ENCODE measurements at regions not wholly inside any gene's neighbourhood (a gene's known extent, or its start where the extent isn't known, plus 50 kb on each side); places are given as distances from the start of the nearest gene placed in this dataset.

DNA sequence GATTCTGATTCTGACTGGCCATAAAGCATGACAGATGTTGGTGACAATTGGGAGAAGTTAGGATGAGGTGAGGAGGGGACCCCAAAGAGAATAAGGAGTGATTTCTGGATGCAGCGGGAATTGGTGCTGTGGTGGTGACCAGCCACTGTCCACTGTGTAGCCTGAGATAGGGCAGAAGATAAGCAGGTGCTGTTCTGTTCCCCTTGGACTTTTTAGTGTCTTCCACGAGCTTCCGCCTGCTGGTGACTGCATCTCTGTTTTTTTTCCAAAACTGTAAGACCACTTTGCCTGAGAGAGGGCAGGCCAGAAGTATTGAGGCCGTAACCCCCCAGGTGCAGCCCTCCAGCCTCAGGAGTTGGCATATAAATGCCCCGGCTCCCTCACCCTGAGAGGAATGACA is 161.2 kb upstream of the MYL2 start:
- Mint-ChIP-seq H3K27ac (no peak overlapping the region), H3K9me3 (ENCODE audit: insufficient read depth) (no peaks in the 10 kb centered on the region), H3K4me3 (no peak overlapping the region), H3K27me3 (peaks cover 39% of the 10 kb centered on the region), H3K4me1 (peaks cover 6% of the 10 kb centered on the region)
- Histone ChIP-seq H3K4me3 (ENCODE audit: control extremely low read depth in 1 of 5, extremely low read depth in 1 of 5, insufficient read depth in 1 of 5, low read depth in 2 of 5, low read length in 4 of 5) (no peak overlapping the region), H3K36me3 (replicated peaks in 1 of 2; ENCODE audit: control extremely low read depth in 1 of 2, control insufficient read depth in 1 of 2, extremely low read depth in 1 of 2, insufficient read depth in 2 of 2, low read length in 1 of 2) (no peaks in the 10 kb centered on the region), H3K4me2 (replicated peaks; ENCODE audit: low read depth, low read length, poor library complexity, severe bottlenecking) (no peak overlapping the region), H3K9ac (ENCODE audit: low read length) (no peak overlapping the region), H4K20me1 (ENCODE audit: control insufficient read depth, insufficient read depth, low read length, poor library complexity, severe bottlenecking) (no peaks in the 10 kb centered on the region), H3K79me2 (ENCODE audit: control insufficient read depth, insufficient read depth, low read length) (no peaks in the 10 kb centered on the region), H3K27me3 (replicated peaks in 1 of 4; ENCODE audit: control extremely low read depth in 1 of 4, control insufficient read depth in 3 of 4, insufficient read depth in 4 of 4, low read length in 3 of 4) (no peaks in the 10 kb centered on the region), H3K4me1 (ENCODE audit: control insufficient read depth in 2 of 2, insufficient read depth in 2 of 2, low read length in 2 of 2) (no peaks in the 10 kb centered on the region), H3K27ac (ENCODE audit: low read length in 2 of 2) (no peak overlapping the region), H2AFZ (ENCODE audit: insufficient read depth, low read depth, low read length, poor library complexity, severe bottlenecking) (no peak overlapping the region), H3K9me3 (ENCODE audit: control extremely low read depth in 1 of 3, control insufficient read depth in 2 of 3, insufficient read depth in 1 of 3, low read length in 2 of 3) (no peaks in the 10 kb centered on the region)
- ChIA-PET CTCF (no interaction called here), POLR2A (no interaction called here)
- WGBS (ENCODE audit: insufficient coverage): 96% methylated on average over 5 of the region's 5 CpGs
- TF ChIP-seq CTCF (IDR thresholded peaks at IDR 0.05): no peak
- no peak for TF ChIP-seq EZH2 (IDR thresholded peaks at IDR 0.05; ENCODE audit: borderline replicate concordance, insufficient read depth, low read depth, low read length, poor library complexity, severe bottlenecking)
- DNase-seq: no peak
- ATAC-seq (ENCODE audit: low read depth): no peak
- intact Hi-C loops (cut with micrococcal nuclease): no loop called here

DNA sequence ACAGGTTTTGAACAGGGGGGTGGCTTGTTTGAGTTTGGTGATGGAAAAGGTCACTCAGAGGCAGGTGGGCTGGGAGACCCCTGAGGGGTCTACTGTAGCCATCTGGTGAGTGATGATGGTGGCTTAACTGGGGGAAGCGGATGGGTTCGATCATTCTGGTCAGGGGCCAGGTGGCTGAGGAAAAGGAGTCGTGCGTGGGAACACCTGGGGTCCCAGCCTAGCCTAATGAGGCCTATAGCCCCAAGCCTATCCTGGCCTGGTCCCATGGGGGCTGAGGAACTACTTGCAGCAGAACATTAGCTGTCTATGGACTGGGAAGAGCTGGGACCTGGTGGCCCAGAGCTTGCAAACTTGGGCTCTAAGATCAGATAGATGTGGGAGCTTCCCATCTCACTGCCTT is 158.4 kb upstream of the MYL2 start:
- no peak overlapping the region for H3K4me3 Mint-ChIP-seq
- no peaks in the 10 kb centered on the region for H4K20me1 ChIP-seq (ENCODE audit: control insufficient read depth, insufficient read depth, low read length, poor library complexity, severe bottlenecking)
- ATAC-seq (ENCODE audit: low read depth) (no peak), DNase-seq (no peak)
- TF ChIP-seq CTCF (IDR thresholded peaks at IDR 0.05) (no peak), EZH2 (IDR thresholded peaks at IDR 0.05; ENCODE audit: borderline replicate concordance, insufficient read depth, low read depth, low read length, poor library complexity, severe bottlenecking) (no peak)
- CTCF ChIA-PET: no interaction called here
- H3K27ac ChIP-seq (ENCODE audit: low read length in 2 of 2): no peak overlapping the region
- no peaks in the 10 kb centered on the region for H3K4me1 ChIP-seq (ENCODE audit: control insufficient read depth in 2 of 2, insufficient read depth in 2 of 2, low read length in 2 of 2)
- 90% methylated on average over 4 of the region's 4 CpGs for WGBS (ENCODE audit: insufficient coverage)
- H3K9ac ChIP-seq (ENCODE audit: low read length): no peak overlapping the region
- no peaks in the 10 kb centered on the region for H3K9me3 Mint-ChIP-seq (ENCODE audit: insufficient read depth)
- H3K9me3 ChIP-seq (ENCODE audit: control extremely low read depth in 1 of 3, control insufficient read depth in 2 of 3, insufficient read depth in 1 of 3, low read length in 2 of 3): no peaks in the 10 kb centered on the region
- H2AFZ ChIP-seq (ENCODE audit: insufficient read depth, low read depth, low read length, poor library complexity, severe bottlenecking): no peak overlapping the region
- no peaks in the 10 kb centered on the region for H3K79me2 ChIP-seq (ENCODE audit: control insufficient read depth, insufficient read depth, low read length)
- POLR2A ChIA-PET: no interaction called here
- no peaks in the 10 kb centered on the region for H3K36me3 ChIP-seq (replicated peaks in 1 of 2; ENCODE audit: control extremely low read depth in 1 of 2, control insufficient read depth in 1 of 2, extremely low read depth in 1 of 2, insufficient read depth in 2 of 2, low read length in 1 of 2)
- H3K4me1 Mint-ChIP-seq: peaks cover 4% of the 10 kb centered on the region
- H3K27ac Mint-ChIP-seq: no peak overlapping the region
- no peaks in the 10 kb centered on the region for H3K27me3 ChIP-seq (replicated peaks in 1 of 4; ENCODE audit: control extremely low read depth in 1 of 4, control insufficient read depth in 3 of 4, insufficient read depth in 4 of 4, low read length in 3 of 4)
- no peak overlapping the region for H3K4me2 ChIP-seq (replicated peaks; ENCODE audit: low read depth, low read length, poor library complexity, severe bottlenecking)
- H3K4me3 ChIP-seq (ENCODE audit: control extremely low read depth in 1 of 5, extremely low read depth in 1 of 5, insufficient read depth in 1 of 5, low read depth in 2 of 5, low read length in 4 of 5): no peak overlapping the region
- H3K27me3 Mint-ChIP-seq: peaks cover 34% of the 10 kb centered on the region
- intact Hi-C loops (cut with micrococcal nuclease): no loop called here
